GM21619 (cell line): ENCODE measurements at regions not wholly inside any gene's neighbourhood (a gene's known extent, or its start where the extent isn't known, plus 50 kb on each side); places are given as distances from the start of the nearest gene placed in this dataset.
"Not testable (repeated sequence)": the region's sequence is repeated elsewhere in the genome, so short reads cannot be mapped to it uniquely, and the experiment has no call there.

Experiments
- ATAC-seq: cut with Tn5 transposase; IDR thresholded peaks from one replicate; pipeline ENCODE4 v1.9.1; 2021; ENCODE audit not compliant: unreplicated experiment

GRCh38 chr3:40924559-40925141 lies 274.7 kb upstream of the CTNNB1 start:
- ATAC-seq = no peak

GRCh38 chr3:40925231-40925630 lies 274.1 kb upstream of the CTNNB1 start:
- no peak for ATAC-seq

GRCh38 chr3:40930131-40930538 lies 269.2 kb upstream of the CTNNB1 start:
- ATAC-seq = no peak

GRCh38 chr3:40930756-40931155 lies 268.5 kb upstream of the CTNNB1 start:
- ATAC-seq = no peak

GRCh38 chr3:40938591-40938990 lies 260.7 kb upstream of the CTNNB1 start:
- ATAC-seq = no peak

- no peak for ATAC-seq
Measured at GRCh38 chr3:40939030-40939740, 260.1 kb upstream of the CTNNB1 start.

- no peak for ATAC-seq
Measured at GRCh38 chr3:40939741-40940130, 259.6 kb upstream of the CTNNB1 start.

- ATAC-seq = no peak
Measured at GRCh38 chr3:40940651-40941050, 258.7 kb upstream of the CTNNB1 start.

GRCh38 chr3:40947022-40947421 lies 252.3 kb upstream of the CTNNB1 start:
- not testable (repeated sequence) for ATAC-seq

GRCh38 chr3:40949347-40949746 lies 250.0 kb upstream of the CTNNB1 start:
- ATAC-seq = not testable (repeated sequence)

GRCh38 chr3:40951636-40952035 lies 247.7 kb upstream of the CTNNB1 start:
- ATAC-seq = no peak

GRCh38 chr3:40961104-40961857 lies 238.0 kb upstream of the CTNNB1 start:
- ATAC-seq = peak; percentile 53

- no peak for ATAC-seq
Measured at GRCh38 chr3:40962721-40963120, 236.6 kb upstream of the CTNNB1 start.

GRCh38 chr3:40968666-40969065 lies 230.6 kb upstream of the CTNNB1 start:
- no peak for ATAC-seq

- no peak for ATAC-seq
Measured at GRCh38 chr3:40969341-40969740, 230.0 kb upstream of the CTNNB1 start.

GRCh38 chr3:40969756-40970466 lies 229.4 kb upstream of the CTNNB1 start:
- ATAC-seq = no peak

- peak; percentile 95 for ATAC-seq
Measured at GRCh38 chr3:40971191-40972168, 227.8 kb upstream of the CTNNB1 start.

- no peak for ATAC-seq
Measured at GRCh38 chr3:40972350-40972749, 227.0 kb upstream of the CTNNB1 start.

- ATAC-seq = no peak
Measured at GRCh38 chr3:40973141-40973540, 226.2 kb upstream of the CTNNB1 start.

- ATAC-seq = no peak
Measured at GRCh38 chr3:40975711-40976121, 223.6 kb upstream of the CTNNB1 start.
